ENCODE measurements at regions not wholly inside any gene's neighbourhood (a gene's known extent, or its start where the extent isn't known, plus 50 kb on each side); places are given as distances from the start of the nearest gene placed in this dataset.

DNA sequence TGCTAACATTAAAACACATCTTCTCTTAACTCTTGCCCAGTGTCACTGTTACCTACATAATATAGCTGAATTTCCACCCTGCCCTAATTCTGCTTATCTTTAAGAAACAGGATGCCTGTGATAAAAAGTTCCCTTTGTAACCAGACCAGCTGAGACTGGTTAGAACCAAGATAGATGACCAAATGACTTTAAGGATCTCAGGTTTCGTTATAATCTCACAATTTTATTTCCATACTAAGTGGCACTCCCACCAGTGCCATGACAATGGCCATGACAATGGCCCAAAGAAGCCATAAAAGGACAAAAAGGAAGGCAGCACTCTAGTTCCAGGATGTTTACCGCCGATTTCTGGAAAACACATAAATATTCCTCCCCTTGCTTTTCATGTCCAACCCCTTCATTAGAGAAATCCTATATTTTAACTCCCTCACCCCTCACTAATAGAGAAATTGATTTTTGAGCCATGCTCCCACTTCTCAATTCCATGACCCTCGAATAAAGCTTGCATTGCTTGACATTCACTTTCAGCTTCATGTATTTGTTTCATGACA is 126.1 kb downstream of the ELAPOR2 start:
- no peak overlapping the region for H3K4me3 ChIP-seq (ENCODE audit: insufficient read depth, low read depth, low read length, poor library complexity, severe bottlenecking)
- no peak overlapping the region for H3K27ac ChIP-seq (ENCODE audit: insufficient read depth, low read length, poor library complexity, severe bottlenecking)
- no peaks in the 10 kb centered on the region for H3K27me3 ChIP-seq (replicated peaks; ENCODE audit: control insufficient read depth, insufficient read depth, low read length, poor library complexity, severe bottlenecking)
- no peaks in the 10 kb centered on the region for H3K4me1 ChIP-seq (ENCODE audit: control insufficient read depth, insufficient read depth, low read length, poor library complexity, severe bottlenecking)
- no peaks in the 10 kb centered on the region for H3K36me3 ChIP-seq (ENCODE audit: control insufficient read depth, insufficient read depth, low read length)
- no peak for DNase-seq
- H3K9me3 ChIP-seq (ENCODE audit: control insufficient read depth, low read length), result no peaks in the 10 kb centered on the region

- Histone ChIP-seq H3K9me3 (ENCODE audit: control insufficient read depth, low read length) (no peaks in the 10 kb centered on the region), H3K4me3 (ENCODE audit: insufficient read depth, low read depth, low read length, poor library complexity, severe bottlenecking) (no peak overlapping the region), H3K27me3 (replicated peaks; ENCODE audit: control insufficient read depth, insufficient read depth, low read length, poor library complexity, severe bottlenecking) (no peaks in the 10 kb centered on the region), H3K4me1 (ENCODE audit: control insufficient read depth, insufficient read depth, low read length, poor library complexity, severe bottlenecking) (no peaks in the 10 kb centered on the region), H3K36me3 (ENCODE audit: control insufficient read depth, insufficient read depth, low read length) (no peaks in the 10 kb centered on the region), H3K27ac (ENCODE audit: insufficient read depth, low read length, poor library complexity, severe bottlenecking) (no peak overlapping the region)
- DNase-seq, result no peak
Observed at GRCh38 chr7:86932038-86932512, 127.4 kb downstream of the ELAPOR2 start.

DNA sequence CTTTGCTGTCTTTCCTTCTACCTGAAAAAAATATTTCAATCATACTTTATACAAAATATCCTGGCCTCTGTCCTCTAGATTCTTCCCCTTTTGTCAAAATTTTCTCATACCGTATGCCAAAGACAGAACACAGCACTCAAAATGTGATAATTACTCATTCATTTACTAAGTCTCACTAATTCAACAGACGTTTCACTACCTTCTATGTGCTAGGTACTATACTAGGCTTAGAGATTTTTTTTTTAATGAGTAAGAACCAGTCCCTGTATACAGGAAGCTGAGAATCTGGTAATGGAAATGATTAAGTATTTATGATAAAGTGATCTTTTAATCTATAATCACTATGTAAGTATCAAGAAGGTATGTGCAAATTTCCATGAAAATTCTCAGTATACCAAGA is 128.0 kb downstream of the ELAPOR2 start:
- no peaks in the 10 kb centered on the region for H3K9me3 ChIP-seq (ENCODE audit: control insufficient read depth, low read length)
- no peaks in the 10 kb centered on the region for H3K27me3 ChIP-seq (replicated peaks; ENCODE audit: control insufficient read depth, insufficient read depth, low read length, poor library complexity, severe bottlenecking)
- no peaks in the 10 kb centered on the region for H3K4me1 ChIP-seq (ENCODE audit: control insufficient read depth, insufficient read depth, low read length, poor library complexity, severe bottlenecking)
- DNase-seq, result no peak
- H3K27ac ChIP-seq (ENCODE audit: insufficient read depth, low read length, poor library complexity, severe bottlenecking), result no peak overlapping the region
- no peak overlapping the region for H3K4me3 ChIP-seq (ENCODE audit: insufficient read depth, low read depth, low read length, poor library complexity, severe bottlenecking)
- H3K36me3 ChIP-seq (ENCODE audit: control insufficient read depth, insufficient read depth, low read length), result no peaks in the 10 kb centered on the region

- H3K27me3 ChIP-seq (replicated peaks; ENCODE audit: control insufficient read depth, insufficient read depth, low read length, poor library complexity, severe bottlenecking), result no peaks in the 10 kb centered on the region
Observed at GRCh38 chr7:86930554-86931307, 128.7 kb downstream of the ELAPOR2 start.

GRCh38 chr7:86929293-86930109 is 130.0 kb downstream of the ELAPOR2 start:
- no peak for DNase-seq
- Histone ChIP-seq H3K4me1 (ENCODE audit: control insufficient read depth, insufficient read depth, low read length, poor library complexity, severe bottlenecking) (no peaks in the 10 kb centered on the region), H3K9me3 (ENCODE audit: control insufficient read depth, low read length) (no peaks in the 10 kb centered on the region), H3K27me3 (replicated peaks; ENCODE audit: control insufficient read depth, insufficient read depth, low read length, poor library complexity, severe bottlenecking) (no peaks in the 10 kb centered on the region), H3K36me3 (ENCODE audit: control insufficient read depth, insufficient read depth, low read length) (no peaks in the 10 kb centered on the region), H3K27ac (ENCODE audit: insufficient read depth, low read length, poor library complexity, severe bottlenecking) (no peak overlapping the region), H3K4me3 (ENCODE audit: insufficient read depth, low read depth, low read length, poor library complexity, severe bottlenecking) (no peak overlapping the region)

More at GRCh38 chr7:86930554-86931307, 128.7 kb downstream of the ELAPOR2 start:
- no peaks in the 10 kb centered on the region for H3K4me1 ChIP-seq (ENCODE audit: control insufficient read depth, insufficient read depth, low read length, poor library complexity, severe bottlenecking)
- no peak overlapping the region for H3K27ac ChIP-seq (ENCODE audit: insufficient read depth, low read length, poor library complexity, severe bottlenecking)
- H3K36me3 ChIP-seq (ENCODE audit: control insufficient read depth, insufficient read depth, low read length), result no peaks in the 10 kb centered on the region
- H3K4me3 ChIP-seq (ENCODE audit: insufficient read depth, low read depth, low read length, poor library complexity, severe bottlenecking), result no peak overlapping the region
- H3K9me3 ChIP-seq (ENCODE audit: control insufficient read depth, low read length), result no peaks in the 10 kb centered on the region
- DNase-seq, result no peak

GRCh38 chr7:86928308-86928707 is 131.1 kb downstream of the ELAPOR2 start:
- Histone ChIP-seq H3K27ac (ENCODE audit: insufficient read depth, low read length, poor library complexity, severe bottlenecking) (no peak overlapping the region), H3K36me3 (ENCODE audit: control insufficient read depth, insufficient read depth, low read length) (no peaks in the 10 kb centered on the region), H3K4me1 (ENCODE audit: control insufficient read depth, insufficient read depth, low read length, poor library complexity, severe bottlenecking) (no peaks in the 10 kb centered on the region), H3K9me3 (ENCODE audit: control insufficient read depth, low read length) (no peaks in the 10 kb centered on the region), H3K27me3 (replicated peaks; ENCODE audit: control insufficient read depth, insufficient read depth, low read length, poor library complexity, severe bottlenecking) (no peaks in the 10 kb centered on the region), H3K4me3 (ENCODE audit: insufficient read depth, low read depth, low read length, poor library complexity, severe bottlenecking) (no peak overlapping the region)
- no peak for DNase-seq

DNA sequence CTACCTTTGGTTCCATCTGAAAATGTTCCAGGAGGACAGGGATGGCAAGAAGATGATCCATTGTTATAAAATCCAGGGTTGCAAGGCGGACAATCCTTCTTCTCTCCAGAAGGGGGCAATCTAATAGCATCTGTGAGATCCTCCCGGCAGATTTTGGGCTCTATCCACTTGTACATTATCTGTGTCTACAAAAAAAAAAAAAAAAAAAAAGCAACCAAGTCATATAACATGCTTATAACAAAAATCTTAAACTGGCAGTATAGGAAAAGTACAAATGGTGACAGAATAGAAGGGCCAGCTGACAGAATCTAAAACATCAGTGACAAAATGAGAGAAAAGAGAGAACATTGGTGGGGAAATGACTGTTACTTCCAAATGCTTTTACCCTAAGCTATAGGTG is 132.7 kb downstream of the ELAPOR2 start:
- H3K4me3 ChIP-seq (ENCODE audit: insufficient read depth, low read depth, low read length, poor library complexity, severe bottlenecking), result no peak overlapping the region
- no peaks in the 10 kb centered on the region for H3K36me3 ChIP-seq (ENCODE audit: control insufficient read depth, insufficient read depth, low read length)
- no peaks in the 10 kb centered on the region for H3K9me3 ChIP-seq (ENCODE audit: control insufficient read depth, low read length)
- no peaks in the 10 kb centered on the region for H3K4me1 ChIP-seq (ENCODE audit: control insufficient read depth, insufficient read depth, low read length, poor library complexity, severe bottlenecking)
- no peaks in the 10 kb centered on the region for H3K27me3 ChIP-seq (replicated peaks; ENCODE audit: control insufficient read depth, insufficient read depth, low read length, poor library complexity, severe bottlenecking)
- DNase-seq, result peak in 1 of 3 donors; percentile 12
- H3K27ac ChIP-seq (ENCODE audit: insufficient read depth, low read length, poor library complexity, severe bottlenecking), result no peak overlapping the region

- Histone ChIP-seq H3K27me3 (replicated peaks; ENCODE audit: control insufficient read depth, insufficient read depth, low read length, poor library complexity, severe bottlenecking) (no peaks in the 10 kb centered on the region), H3K9me3 (ENCODE audit: control insufficient read depth, low read length) (no peaks in the 10 kb centered on the region), H3K4me3 (ENCODE audit: insufficient read depth, low read depth, low read length, poor library complexity, severe bottlenecking) (no peak overlapping the region), H3K4me1 (ENCODE audit: control insufficient read depth, insufficient read depth, low read length, poor library complexity, severe bottlenecking) (no peaks in the 10 kb centered on the region), H3K27ac (ENCODE audit: insufficient read depth, low read length, poor library complexity, severe bottlenecking) (no peak overlapping the region), H3K36me3 (ENCODE audit: control insufficient read depth, insufficient read depth, low read length) (no peaks in the 10 kb centered on the region)
- DNase-seq, result no peak
Observed at GRCh38 chr7:86925221-86925620, 134.2 kb downstream of the ELAPOR2 start.

GRCh38 chr7:86923527-86923926 is 135.9 kb downstream of the ELAPOR2 start:
- DNase-seq, result no peak
- H3K4me1 ChIP-seq (ENCODE audit: control insufficient read depth, insufficient read depth, low read length, poor library complexity, severe bottlenecking), result no peaks in the 10 kb centered on the region
- H3K4me3 ChIP-seq (ENCODE audit: insufficient read depth, low read depth, low read length, poor library complexity, severe bottlenecking), result no peak overlapping the region
- H3K9me3 ChIP-seq (ENCODE audit: control insufficient read depth, low read length), result no peaks in the 10 kb centered on the region
- no peaks in the 10 kb centered on the region for H3K27me3 ChIP-seq (replicated peaks; ENCODE audit: control insufficient read depth, insufficient read depth, low read length, poor library complexity, severe bottlenecking)
- no peaks in the 10 kb centered on the region for H3K36me3 ChIP-seq (ENCODE audit: control insufficient read depth, insufficient read depth, low read length)
- H3K27ac ChIP-seq (ENCODE audit: insufficient read depth, low read length, poor library complexity, severe bottlenecking), result no peak overlapping the region

GRCh38 chr7:86920154-86920553 is 139.3 kb downstream of the ELAPOR2 start:
- Histone ChIP-seq H3K36me3 (ENCODE audit: control insufficient read depth, insufficient read depth, low read length) (no peaks in the 10 kb centered on the region), H3K4me1 (ENCODE audit: control insufficient read depth, insufficient read depth, low read length, poor library complexity, severe bottlenecking) (no peaks in the 10 kb centered on the region), H3K27me3 (replicated peaks; ENCODE audit: control insufficient read depth, insufficient read depth, low read length, poor library complexity, severe bottlenecking) (no peaks in the 10 kb centered on the region), H3K27ac (ENCODE audit: insufficient read depth, low read length, poor library complexity, severe bottlenecking) (no peak overlapping the region), H3K4me3 (ENCODE audit: insufficient read depth, low read depth, low read length, poor library complexity, severe bottlenecking) (no peak overlapping the region), H3K9me3 (ENCODE audit: control insufficient read depth, low read length) (no peaks in the 10 kb centered on the region)
- DNase-seq, result no peak

All from effector memory CD4-positive, alpha-beta T cell (primary cell).